HepG2 (cell line): ENCODE measurements at regions not wholly inside any gene's neighbourhood (a gene's known extent, or its start where the extent isn't known, plus 50 kb on each side); places are given as distances from the start of the nearest gene placed in this dataset.

Experiments used
- ATAC-seq: fragments of 200-7000 bp; cut with Tn5 transposase; 3 replicates; pipeline ENCODE4 v1.9.1; 2020; ENCODE audit warnings: mild to moderate bottlenecking, moderate library complexity
- BruUV-seq: library from RNA; stranded (reverse); fragments of 400-500 nt; replicated peaks from 2 replicates; lab custom pipeline; 2021; lab: Mats Ljungman, UMichigan
- CTCF ChIA-PET: fragments of 300-600 bp; formaldehyde crosslinking; extraction: SDS; loops from one replicate; lab custom pipeline; 2021; ENCODE audit warnings: low total read pairs, inconsistent platforms, low intra/inter-chr PET ratio; lab: Yijun Ruan, JAX
- POLR2A ChIA-PET: fragments of 350-600 bp; sonication (Branson Sonifier 250); formaldehyde crosslinking; loops from one replicate; lab custom pipeline; 2020; ENCODE audit warnings: antibody characterized with exemption, inconsistent platforms; lab: Yijun Ruan, JAX
- DNase-seq: peaks from one replicate; pipeline ENCODE4 v3.0.0-alpha.2; 2015; ENCODE audit warnings: low spot score
- FAIRE-seq: peaks from 3 replicates; lab custom pipeline; 2011; peaks lifted over from hg19 to GRCh38; lab: Jason Lieb, UNC
- H2AFZ ChIP-seq: one replicate; pipeline ENCODE4 v1.6.1; 2011; ENCODE audit warnings: low read length, inconsistent platforms
- H3K27ac ChIP-seq: fragments of 300-600 bp; 3 replicates; pipeline ENCODE4 v1.8.0; 2011; ENCODE audit warnings: mixed run types, mild to moderate bottlenecking, mixed read lengths, low read length, inconsistent platforms; ENCODE audit not compliant: insufficient read depth; ENCODE audit errors: extremely low read length
- H3K27me3 ChIP-seq, 2 experiments: fragments of 200-600 bp in 1 of 2; 2 replicates in 1 of 2; 3 replicates in 1 of 2; pipeline versions ENCODE4 v1.6.0 to v1.8.0; 2011; ENCODE audit warnings: low read length in 2 of 2, mild to moderate bottlenecking in 2 of 2, moderate library complexity in 2 of 2, inconsistent platforms in 1 of 2; ENCODE audit not compliant: insufficient read depth in 2 of 2, control insufficient read depth in 1 of 2
- H3K36me3 ChIP-seq, 2 experiments: fragments of 200-600 bp in 1 of 2; replicated peaks in 1 of 2; 2 replicates in 1 of 2; 3 replicates in 1 of 2; pipeline versions ENCODE4 v1.5.1 to v1.8.0; 2011; ENCODE audit warnings: low read length in 2 of 2, inconsistent platforms in 1 of 2; ENCODE audit not compliant: insufficient read depth in 2 of 2, control insufficient read depth in 1 of 2
- H3K4me1 ChIP-seq: 2 replicates; pipeline ENCODE4 v1.5.1; 2012; ENCODE audit warnings: low read length, inconsistent platforms; ENCODE audit not compliant: insufficient read depth
- H3K4me2 ChIP-seq: 2 replicates; pipeline ENCODE4 v1.6.0; 2011; ENCODE audit warnings: low read depth, low read length, inconsistent platforms
- H3K4me3 ChIP-seq, 3 experiments: fragments of 200-600 bp in 1 of 3; sonication (generic), shearing (Covaris generic) in 1 of 3; replicated peaks in 1 of 3; 2 replicates each; pipeline ENCODE4 v1.5.1; 2011 to 2016; ENCODE audit warnings: low read length in 3 of 3, inconsistent platforms in 2 of 3, low read depth in 2 of 3, mild to moderate bottlenecking in 2 of 3, control low read depth in 1 of 3, mixed read lengths in 1 of 3; ENCODE audit not compliant: insufficient read depth in 1 of 3
- H3K79me2 ChIP-seq: one replicate; pipeline ENCODE4 v1.6.1; 2011; ENCODE audit warnings: low read length, inconsistent platforms; ENCODE audit not compliant: insufficient read depth
- H3K9ac ChIP-seq: 2 replicates; pipeline ENCODE4 v1.6.0; 2011; ENCODE audit warnings: mild to moderate bottlenecking, low read depth, low read length, inconsistent platforms; ENCODE audit not compliant: insufficient read depth
- H3K9me3 ChIP-seq: 2 replicates; pipeline ENCODE4 v1.5.1; 2012; ENCODE audit warnings: mild to moderate bottlenecking, low read length
- H4K20me1 ChIP-seq: 2 replicates; pipeline ENCODE4 v1.6.0; 2011; ENCODE audit warnings: inconsistent platforms, mild to moderate bottlenecking, low read length, moderate library complexity; ENCODE audit not compliant: insufficient read depth
- HMGA1 ChIP-seq: sonication (generic); formaldehyde crosslinking; conservative IDR thresholded peaks from 2 replicates; pipeline ENCODE4 v1.4.0; 2020; ENCODE audit warnings: missing genetic modification reagents
- HOXA7 ChIP-seq: sonication (generic); formaldehyde crosslinking; IDR thresholded peaks from 2 replicates; pipeline ENCODE4 v1.8.1; 2022; ENCODE audit warnings: mild to moderate bottlenecking, missing genetic modification reagents, moderate library complexity
- ZKSCAN8 ChIP-seq: IDR thresholded peaks from 2 replicates; pipeline ENCODE4 v1.6.1; 2016; ENCODE audit warnings: borderline replicate concordance, missing genetic modification reagents, missing compliant biosample characterization
- WGBS: methylation state at CpG from one replicate; pipeline ENCODE4 v1.1.6; 2017; ENCODE audit warnings: low lambda C conversion rate; 5-methylcytosine and 5-hydroxymethylcytosine counted together
- in situ Hi-C: cut with HindIII; loops from 2 replicates; pipeline ENCODE4 v1.10.0; 2017; ENCODE audit warnings: low pct_unique_long_range_greater_than_20kb; ENCODE audit not compliant: extremely low pct_ligation_motif_present
- intact Hi-C: fragments of 100-400 bp; cut with micrococcal nuclease; formaldehyde crosslinking; loops from one replicate; pipeline ENCODE4 v1.10.0; 2022; ENCODE audit not compliant: unreplicated experiment
- TF ChIP-seq, protein P1 (sequence below): sonication (generic); formaldehyde crosslinking; IDR thresholded peaks from 2 replicates; pipeline ENCODE4 v1.9.0; 2021; ENCODE audit warnings: missing genetic modification reagents, mild to moderate bottlenecking, borderline replicate concordance
- TF ChIP-seq, protein P2 (sequence below): IDR thresholded peaks from 2 replicates; pipeline ENCODE4 v1.6.1; 2016; ENCODE audit warnings: mild to moderate bottlenecking
- TF ChIP-seq, protein P3 (sequence below): sonication (generic); formaldehyde crosslinking; conservative IDR thresholded peaks from 2 replicates; pipeline ENCODE4 v1.5.0; 2020; ENCODE audit warnings: missing genetic modification reagents
- TF ChIP-seq, protein P4 (sequence below): sonication (generic); formaldehyde crosslinking; IDR thresholded peaks from 2 replicates; pipeline ENCODE4 v1.4.0; 2020; ENCODE audit warnings: missing genetic modification reagents, borderline replicate concordance
- TF ChIP-seq, protein P5 (sequence below): sonication (generic); formaldehyde crosslinking; IDR thresholded peaks from 2 replicates; pipeline ENCODE4 v1.4.0; 2020; ENCODE audit warnings: mild to moderate bottlenecking, missing genetic modification reagents
- TF ChIP-seq, protein P6 (sequence below): sonication (generic); formaldehyde crosslinking; IDR thresholded peaks from 2 replicates; pipeline ENCODE4 v1.4.0; 2020; ENCODE audit warnings: mild to moderate bottlenecking, missing genetic modification reagents

DNA sequence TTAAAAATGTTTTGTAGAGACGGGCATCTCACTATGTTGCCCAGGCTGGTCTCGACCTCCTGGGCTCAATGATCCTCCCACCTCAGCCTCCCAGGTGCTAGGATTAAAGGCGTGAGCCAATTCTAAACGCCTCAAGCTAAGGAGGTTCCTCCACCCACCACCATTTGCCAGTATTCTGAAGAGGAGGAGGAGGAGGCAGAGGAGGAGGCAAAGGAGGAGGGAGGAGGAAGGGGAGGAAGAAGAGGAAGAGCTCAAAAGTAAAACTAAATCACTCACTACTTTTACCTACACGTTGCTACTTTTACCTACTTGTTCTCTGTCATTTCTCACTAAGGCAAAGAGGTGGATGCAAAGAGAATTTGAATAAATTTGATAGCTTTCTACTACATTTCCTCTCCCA is 63.6 kb upstream of the ARID1B start:
- BruUV-seq, result no TSS peak
- POLR2A ChIA-PET, result no interaction called here
- WGBS, result 20% methylated on average over 5 of the region's 5 CpGs
- DNase-seq (no peak), FAIRE-seq (no peak), ATAC-seq (no peak)
- Histone ChIP-seq H2AFZ (no peak overlapping the region), H3K4me2 (no peak overlapping the region), H3K79me2 (no peaks in the 10 kb centered on the region), H3K27me3 (no peaks in the 10 kb centered on the region), H3K27ac (no peak overlapping the region), H3K9ac (no peak overlapping the region), H3K4me1 (peaks cover 1% of the 10 kb centered on the region; the same call in 1 of the 2 replicates), H3K36me3 (no peaks in the 10 kb centered on the region), H4K20me1 (no peaks in the 10 kb centered on the region), H3K4me3 (no peak overlapping the region), H3K9me3 (no peaks in the 10 kb centered on the region)
- CTCF ChIA-PET, result no interaction called here
- TF ChIP-seq, protein P1, sequence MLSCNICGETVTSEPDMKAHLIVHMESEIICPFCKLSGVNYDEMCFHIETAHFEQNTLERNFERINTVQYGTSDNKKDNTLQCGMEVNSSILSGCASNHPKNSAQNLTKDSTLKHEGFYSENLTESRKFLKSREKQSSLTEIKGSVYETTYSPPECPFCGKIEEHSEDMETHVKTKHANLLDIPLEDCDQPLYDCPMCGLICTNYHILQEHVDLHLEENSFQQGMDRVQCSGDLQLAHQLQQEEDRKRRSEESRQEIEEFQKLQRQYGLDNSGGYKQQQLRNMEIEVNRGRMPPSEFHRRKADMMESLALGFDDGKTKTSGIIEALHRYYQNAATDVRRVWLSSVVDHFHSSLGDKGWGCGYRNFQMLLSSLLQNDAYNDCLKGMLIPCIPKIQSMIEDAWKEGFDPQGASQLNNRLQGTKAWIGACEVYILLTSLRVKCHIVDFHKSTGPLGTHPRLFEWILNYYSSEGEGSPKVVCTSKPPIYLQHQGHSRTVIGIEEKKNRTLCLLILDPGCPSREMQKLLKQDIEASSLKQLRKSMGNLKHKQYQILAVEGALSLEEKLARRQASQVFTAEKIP (CRISPR knock-in tag), result no peak
- TF ChIP-seq, protein P2, sequence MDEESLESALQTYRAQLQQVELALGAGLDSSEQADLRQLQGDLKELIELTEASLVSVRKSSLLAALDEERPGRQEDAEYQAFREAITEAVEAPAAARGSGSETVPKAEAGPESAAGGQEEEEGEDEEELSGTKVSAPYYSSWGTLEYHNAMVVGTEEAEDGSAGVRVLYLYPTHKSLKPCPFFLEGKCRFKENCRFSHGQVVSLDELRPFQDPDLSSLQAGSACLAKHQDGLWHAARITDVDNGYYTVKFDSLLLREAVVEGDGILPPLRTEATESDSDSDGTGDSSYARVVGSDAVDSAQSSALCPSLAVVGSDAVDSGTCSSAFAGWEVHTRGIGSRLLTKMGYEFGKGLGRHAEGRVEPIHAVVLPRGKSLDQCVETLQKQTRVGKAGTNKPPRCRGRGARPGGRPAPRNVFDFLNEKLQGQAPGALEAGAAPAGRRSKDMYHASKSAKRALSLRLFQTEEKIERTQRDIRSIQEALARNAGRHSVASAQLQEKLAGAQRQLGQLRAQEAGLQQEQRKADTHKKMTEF (CRISPR knock-in tag), result no peak
- TF ChIP-seq HMGA1 (CRISPR knock-in tag) (no peak), ZKSCAN8 (CRISPR knock-in tag) (no peak), HOXA7 (CRISPR knock-in tag) (no peak)
- TF ChIP-seq, protein P3, sequence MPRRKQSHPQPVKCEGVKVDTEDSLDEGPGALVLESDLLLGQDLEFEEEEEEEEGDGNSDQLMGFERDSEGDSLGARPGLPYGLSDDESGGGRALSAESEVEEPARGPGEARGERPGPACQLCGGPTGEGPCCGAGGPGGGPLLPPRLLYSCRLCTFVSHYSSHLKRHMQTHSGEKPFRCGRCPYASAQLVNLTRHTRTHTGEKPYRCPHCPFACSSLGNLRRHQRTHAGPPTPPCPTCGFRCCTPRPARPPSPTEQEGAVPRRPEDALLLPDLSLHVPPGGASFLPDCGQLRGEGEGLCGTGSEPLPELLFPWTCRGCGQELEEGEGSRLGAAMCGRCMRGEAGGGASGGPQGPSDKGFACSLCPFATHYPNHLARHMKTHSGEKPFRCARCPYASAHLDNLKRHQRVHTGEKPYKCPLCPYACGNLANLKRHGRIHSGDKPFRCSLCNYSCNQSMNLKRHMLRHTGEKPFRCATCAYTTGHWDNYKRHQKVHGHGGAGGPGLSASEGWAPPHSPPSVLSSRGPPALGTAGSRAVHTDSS (CRISPR knock-in tag), result no peak
- TF ChIP-seq, protein P4, sequence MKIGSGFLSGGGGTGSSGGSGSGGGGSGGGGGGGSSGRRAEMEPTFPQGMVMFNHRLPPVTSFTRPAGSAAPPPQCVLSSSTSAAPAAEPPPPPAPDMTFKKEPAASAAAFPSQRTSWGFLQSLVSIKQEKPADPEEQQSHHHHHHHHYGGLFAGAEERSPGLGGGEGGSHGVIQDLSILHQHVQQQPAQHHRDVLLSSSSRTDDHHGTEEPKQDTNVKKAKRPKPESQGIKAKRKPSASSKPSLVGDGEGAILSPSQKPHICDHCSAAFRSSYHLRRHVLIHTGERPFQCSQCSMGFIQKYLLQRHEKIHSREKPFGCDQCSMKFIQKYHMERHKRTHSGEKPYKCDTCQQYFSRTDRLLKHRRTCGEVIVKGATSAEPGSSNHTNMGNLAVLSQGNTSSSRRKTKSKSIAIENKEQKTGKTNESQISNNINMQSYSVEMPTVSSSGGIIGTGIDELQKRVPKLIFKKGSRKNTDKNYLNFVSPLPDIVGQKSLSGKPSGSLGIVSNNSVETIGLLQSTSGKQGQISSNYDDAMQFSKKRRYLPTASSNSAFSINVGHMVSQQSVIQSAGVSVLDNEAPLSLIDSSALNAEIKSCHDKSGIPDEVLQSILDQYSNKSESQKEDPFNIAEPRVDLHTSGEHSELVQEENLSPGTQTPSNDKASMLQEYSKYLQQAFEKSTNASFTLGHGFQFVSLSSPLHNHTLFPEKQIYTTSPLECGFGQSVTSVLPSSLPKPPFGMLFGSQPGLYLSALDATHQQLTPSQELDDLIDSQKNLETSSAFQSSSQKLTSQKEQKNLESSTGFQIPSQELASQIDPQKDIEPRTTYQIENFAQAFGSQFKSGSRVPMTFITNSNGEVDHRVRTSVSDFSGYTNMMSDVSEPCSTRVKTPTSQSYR (CRISPR knock-in tag), result no peak
- TF ChIP-seq, protein P5, sequence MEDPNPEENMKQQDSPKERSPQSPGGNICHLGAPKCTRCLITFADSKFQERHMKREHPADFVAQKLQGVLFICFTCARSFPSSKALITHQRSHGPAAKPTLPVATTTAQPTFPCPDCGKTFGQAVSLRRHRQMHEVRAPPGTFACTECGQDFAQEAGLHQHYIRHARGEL (CRISPR knock-in tag), result no peak
- TF ChIP-seq, protein P6, sequence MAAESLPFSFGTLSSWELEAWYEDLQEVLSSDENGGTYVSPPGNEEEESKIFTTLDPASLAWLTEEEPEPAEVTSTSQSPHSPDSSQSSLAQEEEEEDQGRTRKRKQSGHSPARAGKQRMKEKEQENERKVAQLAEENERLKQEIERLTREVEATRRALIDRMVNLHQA (CRISPR knock-in tag), result no peak
- in situ Hi-C loops, result no loop called here
- intact Hi-C loops, result no loop called here
